GM12878 (cell line): ENCODE measurements at regions not wholly inside any gene's neighbourhood (a gene's known extent, or its start where the extent isn't known, plus 50 kb on each side); places are given as distances from the start of the nearest gene placed in this dataset.

Source experiments
- ATAC-seq: fragments of 200-7000 bp; cut with Tn5 transposase; 3 replicates; pipeline ENCODE4 v1.9.1; 2020; ENCODE audit warnings: mild to moderate bottlenecking, moderate library complexity
- BruUV-seq: library from RNA; stranded (reverse); fragments of 400-500 nt; replicated peaks from 2 replicates; lab custom pipeline; 2021; lab: Mats Ljungman, UMichigan
- CTCF ChIA-PET: fragments of 300-600 bp; sonication (Branson Sonifier 250); formaldehyde crosslinking; extraction: SDS; loops from one replicate; lab custom pipeline; 2021; ENCODE audit warnings: inconsistent platforms; lab: Yijun Ruan, JAX
- POLR2A ChIA-PET: fragments of 350-600 bp; formaldehyde crosslinking; extraction: SDS; loops from one replicate; lab custom pipeline; 2021; ENCODE audit warnings: inconsistent platforms; lab: Charles Lee
- RAD21 ChIA-PET: fragments of 300-600 bp; sonication (Branson Sonifier 250); formaldehyde crosslinking; loops from one replicate; lab custom pipeline; 2023; ENCODE audit warnings: antibody characterized with exemption; ENCODE audit not compliant: unreplicated experiment; lab: Charles Lee
- SMC1A ChIA-PET: fragments of 300-600 bp; sonication (Branson Sonifier 250); formaldehyde crosslinking; loops from one replicate; lab custom pipeline; 2023; ENCODE audit not compliant: unreplicated experiment, uncharacterized antibody; lab: Charles Lee
- DNase-seq: peaks from one replicate; pipeline ENCODE4 v3.0.0-alpha.2; 2011; ENCODE audit warnings: low read depth, low spot score
- FAIRE-seq: peaks from 3 replicates; lab custom pipeline; 2011; peaks lifted over from hg19 to GRCh38; lab: Jason Lieb, UNC
- H2AFZ ChIP-seq: 2 replicates; pipeline ENCODE4 v1.6.0; 2011; ENCODE audit warnings: low read depth, low read length, control low read depth; ENCODE audit not compliant: control insufficient read depth
- H3K27ac ChIP-seq: 2 replicates; pipeline ENCODE4 v1.5.1; 2011; ENCODE audit warnings: control low read depth; ENCODE audit not compliant: control insufficient read depth, insufficient read depth
- H3K27me3 ChIP-seq, 2 experiments: replicated peaks in 1 of 2; 2 replicates each; pipeline versions ENCODE4 v1.6.0 to v1.6.1; 2011; ENCODE audit warnings: low read length in 1 of 2; ENCODE audit not compliant: control insufficient read depth in 2 of 2, insufficient read depth in 2 of 2
- H3K36me3 ChIP-seq, 2 experiments: 2 replicates each; pipeline ENCODE4 v1.5.1; 2011; ENCODE audit warnings: low read length in 1 of 2; ENCODE audit not compliant: control insufficient read depth in 2 of 2, insufficient read depth in 2 of 2
- H3K4me1 ChIP-seq: 2 replicates; pipeline ENCODE4 v1.6.1; 2011; ENCODE audit warnings: mild to moderate bottlenecking, low read length, moderate library complexity, mixed read lengths; ENCODE audit not compliant: control insufficient read depth, insufficient read depth
- H3K4me2 ChIP-seq: 2 replicates; pipeline ENCODE4 v1.6.0; 2011; ENCODE audit warnings: control low read depth; ENCODE audit not compliant: control insufficient read depth, insufficient read depth
- H3K4me3 ChIP-seq: fragments of 200-600 bp; sonication (generic); 2 replicates; pipeline ENCODE4 v1.5.1; 2016
- H3K79me2 ChIP-seq: 2 replicates; pipeline ENCODE4 v1.6.0; 2011; ENCODE audit warnings: low read length; ENCODE audit not compliant: control insufficient read depth, insufficient read depth
- H3K9ac ChIP-seq: 2 replicates; pipeline ENCODE4 v1.8.0; 2011; ENCODE audit warnings: low read length, control low read depth, mixed read lengths; ENCODE audit not compliant: control insufficient read depth, insufficient read depth
- H3K9me3 ChIP-seq: replicated peaks from 3 replicates; pipeline ENCODE4 v1.5.1; 2011; ENCODE audit warnings: mild to moderate bottlenecking, low read length; ENCODE audit not compliant: control insufficient read depth, insufficient read depth
- H4K20me1 ChIP-seq: 2 replicates; pipeline ENCODE4 v1.6.0; 2011; ENCODE audit not compliant: control insufficient read depth, insufficient read depth
- ATF3 ChIP-seq: IDR thresholded peaks from 2 replicates; pipeline ENCODE4 v1.6.1; 2011; ENCODE audit warnings: low read depth, mild to moderate bottlenecking, low read length, moderate library complexity, borderline replicate concordance; ENCODE audit errors: extremely low read depth
- BMI1 ChIP-seq: fragments of 450-650 bp; IDR thresholded peaks from 2 replicates; pipeline ENCODE4 v1.6.1; 2016; ENCODE audit warnings: mild to moderate bottlenecking, moderate library complexity, borderline replicate concordance
- EP300 ChIP-seq, 2 experiments: fragments of 150-350 bp in 1 of 2; IDR thresholded peaks; 2 replicates each; pipeline ENCODE4 v1.6.1; 2011 to 2012; ENCODE audit warnings: low read depth in 2 of 2, low read length in 2 of 2, borderline replicate concordance in 1 of 2, improper control_type of control experiment in 1 of 2, inconsistent platforms in 1 of 2; ENCODE audit not compliant: control insufficient read depth in 1 of 2
- PBX3 ChIP-seq: IDR thresholded peaks from 2 replicates; pipeline ENCODE4 v1.6.1; 2011; ENCODE audit warnings: mild to moderate bottlenecking, low read depth, low read length, moderate library complexity; ENCODE audit not compliant: insufficient replicate concordance
- PKNOX1 ChIP-seq: fragments of 450-650 bp; IDR thresholded peaks from 2 replicates; pipeline ENCODE4 v1.6.1; 2016; ENCODE audit warnings: mild to moderate bottlenecking
- RELB ChIP-seq: fragments of 450-650 bp; IDR thresholded peaks from 2 replicates; pipeline ENCODE4 v1.6.1; 2017; ENCODE audit warnings: low read depth, mild to moderate bottlenecking, moderate library complexity
- RFX5 ChIP-seq: IDR thresholded peaks from 2 replicates; pipeline ENCODE4 v1.6.1; 2011; ENCODE audit warnings: low read depth, low read length, improper control_type of control experiment
- SKIL ChIP-seq: fragments of 450-650 bp; IDR thresholded peaks from 2 replicates; pipeline ENCODE4 v1.6.1; 2017; ENCODE audit warnings: mild to moderate bottlenecking, low read depth, inconsistent platforms; ENCODE audit not compliant: poor library complexity, severe bottlenecking
- SMAD1 ChIP-seq: fragments of 450-650 bp; IDR thresholded peaks from 2 replicates; pipeline ENCODE4 v1.6.1; 2018; ENCODE audit warnings: mild to moderate bottlenecking, low read depth; ENCODE audit not compliant: partially characterized antibody
- SMAD5 ChIP-seq: IDR thresholded peaks from 2 replicates; pipeline ENCODE4 v1.6.1; 2016; ENCODE audit warnings: antibody characterized with exemption, low read depth
- YBX1 ChIP-seq: fragments of 450-650 bp; IDR thresholded peaks from 2 replicates; pipeline ENCODE4 v1.6.1; 2016; ENCODE audit warnings: antibody characterized with exemption
- ZBTB4 ChIP-seq: fragments of 450-650 bp; formaldehyde crosslinking; IDR thresholded peaks from 2 replicates; pipeline ENCODE4 v1.4.0; 2022; ENCODE audit warnings: mild to moderate bottlenecking, moderate library complexity
- ZNF217 ChIP-seq: fragments of 450-650 bp; IDR thresholded peaks from 2 replicates; pipeline ENCODE4 v1.6.1; 2017; ENCODE audit warnings: antibody characterized with exemption, mild to moderate bottlenecking
- WGBS: methylation state at CpG from one replicate; pipeline ENCODE4 v1.1.6; 2016; ENCODE audit warnings: low lambda C conversion rate; ENCODE audit not compliant: insufficient replicate concordance, insufficient coverage; ENCODE audit errors: missing lambda C conversion rate; 5-methylcytosine and 5-hydroxymethylcytosine counted together
- in situ Hi-C: fragments of 300-500 bp; cut with MboI; formaldehyde crosslinking; loops from 9 replicates; pipeline ENCODE4 v1.14.3; 2018; ENCODE audit warnings: mixed read lengths
- intact Hi-C: fragments of 100-400 bp; cut with micrococcal nuclease; formaldehyde crosslinking; loops from one replicate; pipeline ENCODE4 v1.14.2; 2022; ENCODE audit not compliant: unreplicated experiment

- Histone ChIP-seq H3K9ac (no peak overlapping the region), H3K9me3 (no peaks in the 10 kb centered on the region), H3K36me3 (no peaks in the 10 kb centered on the region), H3K79me2 (no peaks in the 10 kb centered on the region), H3K27ac (no peak overlapping the region), H3K4me3 (no peak overlapping the region), H3K27me3 (no peaks in the 10 kb centered on the region), H3K4me1 (no peaks in the 10 kb centered on the region), H2AFZ (no peak overlapping the region), H3K4me2 (no peak overlapping the region), H4K20me1 (no peaks in the 10 kb centered on the region)
- WGBS: 3% methylated on average over 4 of the region's 4 CpGs
- ChIA-PET RAD21 (no interaction called here), POLR2A (no interaction called here), CTCF (no interaction called here), SMC1A (no interaction called here)
- BruUV-seq: no TSS peak
- no peak for FAIRE-seq
- no peak for DNase-seq
- in situ Hi-C loops (no loop called here), intact Hi-C loops (no loop called here)
- no peak for ATAC-seq
- TF ChIP-seq ZBTB4 (no peak), PBX3 (no peak), SKIL (no peak), YBX1 (no peak), SMAD5 (no peak), BMI1 (no peak), ATF3 (no peak), ZNF217 (no peak), PKNOX1 (no peak), RFX5 (no peak), SMAD1 (no peak), RELB (no peak), EP300 (IDR thresholded peaks at IDR 0.05; ENCODE audit: borderline replicate concordance in 1 of 2, control insufficient read depth in 1 of 2, low read depth in 2 of 2, low read length in 2 of 2) (no peak)
These were observed 588.7 kb downstream of the CPS1 start for GRCh38 chr2:211144974-211145665.
